Skin of body (tissue), 1 donor: ENCODE measurements at regions not wholly inside any gene's neighbourhood (a gene's known extent, or its start where the extent isn't known, plus 50 kb on each side); places are given as distances from the start of the nearest gene placed in this dataset.
"Not testable (repeated sequence)": the region's sequence is repeated elsewhere in the genome, so short reads cannot be mapped to it uniquely, and the experiment has no call there.

ENCODE experiments used
- DNase-seq: peaks from one replicate; lab custom pipeline; 2025; lab: John Stamatoyannopoulos, UW

GRCh38 chr5:159812759-159813158 lies 103.5 kb upstream of the ADRA1B start:
- not testable (repeated sequence) for DNase-seq

- no peak for DNase-seq
Observed at GRCh38 chr5:159814222-159814621, 102.1 kb upstream of the ADRA1B start.

GRCh38 chr5:159814805-159815585 lies 101.3 kb upstream of the ADRA1B start:
- no peak for DNase-seq

- DNase-seq = no peak
Observed at GRCh38 chr5:159817262-159818029, 98.8 kb upstream of the ADRA1B start.

- no peak for DNase-seq
Observed at GRCh38 chr5:159819591-159820411, 96.5 kb upstream of the ADRA1B start.

- no peak for DNase-seq
Observed at GRCh38 chr5:159820692-159821091, 95.6 kb upstream of the ADRA1B start.

- no peak for DNase-seq
Observed at GRCh38 chr5:159821461-159821940, 94.8 kb upstream of the ADRA1B start.

GRCh38 chr5:159824188-159825161 lies 91.8 kb upstream of the ADRA1B start:
- no peak for DNase-seq

- DNase-seq = no peak
Observed at GRCh38 chr5:159825551-159826051, 90.7 kb upstream of the ADRA1B start.

GRCh38 chr5:159826351-159827214 lies 89.7 kb upstream of the ADRA1B start:
- DNase-seq = no peak

GRCh38 chr5:159827861-159828260 lies 88.4 kb upstream of the ADRA1B start:
- DNase-seq = no peak

- no peak for DNase-seq
Observed at GRCh38 chr5:159832073-159832472, 84.2 kb upstream of the ADRA1B start.

- DNase-seq = no peak
Observed at GRCh38 chr5:159833088-159833487, 83.2 kb upstream of the ADRA1B start.

GRCh38 chr5:159833846-159834245 lies 82.4 kb upstream of the ADRA1B start:
- no peak for DNase-seq

GRCh38 chr5:159835548-159835947 lies 80.7 kb upstream of the ADRA1B start:
- no peak for DNase-seq

GRCh38 chr5:159836691-159837090 lies 79.6 kb upstream of the ADRA1B start:
- no peak for DNase-seq

- DNase-seq = no peak
Observed at GRCh38 chr5:159837860-159838259, 78.4 kb upstream of the ADRA1B start.

- DNase-seq = no peak
Observed at GRCh38 chr5:159838551-159839222, 77.6 kb upstream of the ADRA1B start.
